ENCODE measurements at regions not wholly inside any gene's neighbourhood (a gene's known extent, or its start where the extent isn't known, plus 50 kb on each side); places are given as distances from the start of the nearest gene placed in this dataset.
"Not testable (repeated sequence)": the region's sequence is repeated elsewhere in the genome, so short reads cannot be mapped to it uniquely, and the experiment has no call there.

- DNase-seq (ENCODE audit: low read depth in 4 of 4, low spot score in 3 of 4): no peak
These were observed 57.5 kb upstream of the PLPPR5 start for GRCh38 chr1:99062192-99062591.

DNA sequence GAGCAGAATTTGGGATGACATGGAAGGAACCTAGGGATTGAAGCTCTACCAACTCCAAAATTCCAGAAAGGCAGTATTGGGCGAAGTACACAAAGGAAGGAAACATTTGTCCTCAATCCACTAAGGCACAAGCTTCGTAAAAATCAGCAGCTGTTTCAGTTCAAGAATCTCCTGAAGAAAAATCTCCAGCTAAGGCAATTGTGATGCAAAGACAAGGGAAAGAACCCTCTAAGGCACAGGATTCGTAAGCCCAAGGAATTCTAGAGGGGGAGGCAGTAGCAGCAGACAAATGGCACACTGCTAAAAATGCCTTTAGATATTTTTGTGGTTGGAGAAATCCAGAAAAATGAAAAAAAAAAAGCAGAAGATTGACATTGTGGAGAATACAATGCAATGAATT, 64.5 kb upstream of the PLPPR5 start:
- no peak for DNase-seq (ENCODE audit: low read depth in 4 of 4, low spot score in 3 of 4)

DNA sequence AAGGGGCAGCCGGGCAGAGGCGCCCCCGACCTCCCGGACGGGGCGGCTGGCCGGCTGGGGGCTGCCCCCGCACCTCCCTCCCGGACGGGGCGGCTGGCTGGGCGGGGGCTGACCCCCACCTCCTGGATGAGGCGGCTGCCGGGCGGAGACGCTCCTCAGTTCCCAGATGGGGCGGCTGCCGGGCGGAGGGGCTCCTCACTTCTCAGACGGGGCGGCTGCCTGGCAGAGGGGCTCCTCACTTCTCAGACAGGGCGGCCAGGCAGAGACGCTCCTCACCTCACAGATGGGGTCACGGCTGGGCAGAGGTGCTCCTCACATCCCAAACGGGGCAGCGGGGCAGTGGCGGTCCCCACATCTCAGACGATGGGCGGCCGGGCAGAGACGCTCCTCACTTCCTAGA, 73.9 kb upstream of the PLPPR5 start:
- not testable (repeated sequence) for DNase-seq (ENCODE audit: low read depth in 4 of 4, low spot score in 3 of 4)

DNA sequence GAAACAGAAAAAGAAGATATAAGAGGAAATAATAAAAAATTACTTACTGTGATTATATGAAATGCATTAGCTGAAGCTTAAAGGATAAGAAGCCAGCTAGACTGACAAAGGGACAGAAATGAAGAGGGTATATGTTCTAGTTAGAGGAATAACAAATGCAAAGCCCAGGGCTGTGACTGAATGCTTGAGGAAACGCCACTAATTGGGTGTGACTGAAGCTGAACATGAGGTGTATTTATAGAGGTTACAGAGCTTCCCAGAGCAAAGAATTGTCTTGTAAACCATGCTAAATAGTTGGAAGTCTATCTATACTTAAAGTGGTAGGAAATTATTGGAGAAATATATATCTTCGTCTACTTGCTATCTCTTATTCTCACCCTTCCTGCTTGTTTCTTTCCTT, 77.7 kb upstream of the PLPPR5 start:
- no peak for DNase-seq (ENCODE audit: low read depth in 4 of 4, low spot score in 3 of 4)

GRCh38 chr1:99083338-99083737, 78.7 kb upstream of the PLPPR5 start:
- DNase-seq (ENCODE audit: low read depth in 4 of 4, low spot score in 3 of 4): no peak

DNA sequence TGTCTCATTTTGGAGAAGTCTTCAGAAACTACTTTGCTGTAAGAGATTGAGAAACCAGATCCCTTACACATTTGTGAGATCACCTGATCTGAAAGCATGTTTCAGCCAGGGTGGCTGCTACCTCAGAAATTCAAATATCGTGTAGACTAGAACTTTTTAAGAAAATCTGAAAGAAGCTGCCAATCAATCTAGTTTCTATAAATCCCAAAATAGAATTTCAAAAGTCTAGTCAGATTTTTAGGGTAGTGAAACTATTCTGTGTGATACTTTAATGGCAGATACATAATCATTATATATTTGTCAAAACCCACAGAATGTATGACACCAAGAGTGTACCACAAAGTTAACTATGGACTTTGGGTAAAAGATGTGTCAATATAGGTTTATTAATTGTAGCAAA, 79.9 kb upstream of the PLPPR5 start:
- no peak for DNase-seq (ENCODE audit: low read depth in 4 of 4, low spot score in 3 of 4)

DNA sequence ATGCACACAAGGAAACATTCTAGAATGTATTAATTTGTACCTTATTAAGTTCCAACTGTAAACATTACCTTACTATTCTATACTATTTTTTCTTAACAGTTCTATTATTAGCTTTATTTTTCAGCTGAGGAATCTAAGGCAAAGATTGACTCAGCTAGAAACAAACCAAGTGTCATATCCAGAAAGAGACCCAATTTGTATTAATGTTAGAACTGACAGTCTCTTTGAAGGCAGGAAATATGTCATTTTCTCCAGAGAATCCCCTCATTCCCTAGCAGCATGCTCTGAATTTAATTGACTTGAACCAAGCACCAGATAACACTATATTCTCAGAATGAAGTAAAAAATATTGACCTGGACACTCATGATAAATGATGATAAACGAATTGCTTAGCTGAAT, 81.4 kb upstream of the PLPPR5 start:
- DNase-seq (ENCODE audit: low read depth in 4 of 4, low spot score in 3 of 4): no peak

GRCh38 chr1:99098589-99098988, 93.9 kb upstream of the PLPPR5 start:
- DNase-seq (ENCODE audit: low read depth in 4 of 4, low spot score in 3 of 4): no peak

- DNase-seq (ENCODE audit: low read depth in 4 of 4, low spot score in 3 of 4): no peak
These were observed 101.6 kb upstream of the PLPPR5 start for GRCh38 chr1:99106274-99106673.

DNA sequence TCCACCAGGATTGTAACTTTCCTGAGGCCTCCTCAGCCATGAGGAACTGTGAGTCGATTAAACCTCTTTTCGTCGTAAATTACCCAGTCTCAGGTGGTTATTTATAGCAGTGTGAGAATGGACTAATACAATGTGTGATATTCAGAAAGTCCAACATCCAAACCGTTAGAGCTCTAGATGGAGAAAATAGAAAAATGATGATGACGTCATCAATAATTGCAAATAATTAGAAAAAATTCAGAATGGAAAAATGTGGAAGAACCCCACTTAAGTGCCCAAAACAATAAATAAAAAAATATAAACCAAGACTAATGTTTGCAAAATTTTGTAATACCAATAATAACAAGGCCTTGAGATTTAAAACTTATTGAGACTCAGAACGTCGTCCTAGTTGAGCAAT, 103.0 kb upstream of the PLPPR5 start:
- no peak for DNase-seq (ENCODE audit: low read depth in 4 of 4, low spot score in 3 of 4)

GRCh38 chr1:99110140-99111041, 105.7 kb upstream of the PLPPR5 start:
- DNase-seq (ENCODE audit: low read depth in 4 of 4, low spot score in 3 of 4): no peak

DNA sequence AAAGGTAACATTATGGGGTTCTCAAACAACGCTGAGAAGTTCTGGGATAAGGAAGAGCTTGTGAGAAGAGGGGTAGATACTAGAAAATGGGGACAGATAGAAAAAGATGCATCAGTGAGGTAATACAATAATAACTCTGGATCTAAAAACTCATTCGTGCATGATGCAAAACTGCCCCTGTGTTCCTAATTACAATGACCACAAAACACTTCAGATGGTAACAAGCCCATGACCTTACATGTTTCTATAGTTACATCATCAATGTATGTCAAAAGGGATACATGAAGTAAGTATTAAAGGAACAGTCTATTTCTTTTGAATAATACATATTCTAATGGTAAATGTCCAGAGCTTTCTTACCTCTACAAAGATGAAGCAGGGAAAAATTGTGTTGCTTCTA, 110.6 kb upstream of the PLPPR5 start:
- no peak for DNase-seq (ENCODE audit: low read depth in 4 of 4, low spot score in 3 of 4)

DNA sequence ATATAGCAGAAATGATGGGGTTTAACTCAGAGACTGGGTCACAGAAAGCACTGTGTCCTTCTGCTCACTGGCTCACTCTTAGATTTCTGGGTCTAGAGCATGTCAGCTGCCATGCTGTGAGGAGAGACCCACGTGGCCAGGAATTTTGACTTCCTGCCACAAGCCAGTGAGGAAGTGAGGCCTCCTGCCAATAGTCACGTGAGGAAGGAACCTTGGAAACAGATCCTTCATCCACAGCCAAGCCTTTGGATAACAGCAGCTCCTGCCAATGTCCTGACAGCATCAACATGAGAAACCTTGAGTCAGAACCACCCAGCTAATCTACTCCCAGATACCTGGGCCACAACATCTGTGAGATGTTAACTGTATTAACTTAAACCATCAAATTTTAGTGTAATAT, 114.5 kb upstream of the PLPPR5 start:
- DNase-seq (ENCODE audit: low read depth in 4 of 4, low spot score in 3 of 4): no peak

- DNase-seq (ENCODE audit: low read depth in 4 of 4, low spot score in 3 of 4): no peak
These were observed 117.4 kb upstream of the PLPPR5 start for GRCh38 chr1:99122039-99122438.

GRCh38 chr1:99123936-99124335, 119.3 kb upstream of the PLPPR5 start:
- no peak for DNase-seq (ENCODE audit: low read depth in 4 of 4, low spot score in 3 of 4)

DNA sequence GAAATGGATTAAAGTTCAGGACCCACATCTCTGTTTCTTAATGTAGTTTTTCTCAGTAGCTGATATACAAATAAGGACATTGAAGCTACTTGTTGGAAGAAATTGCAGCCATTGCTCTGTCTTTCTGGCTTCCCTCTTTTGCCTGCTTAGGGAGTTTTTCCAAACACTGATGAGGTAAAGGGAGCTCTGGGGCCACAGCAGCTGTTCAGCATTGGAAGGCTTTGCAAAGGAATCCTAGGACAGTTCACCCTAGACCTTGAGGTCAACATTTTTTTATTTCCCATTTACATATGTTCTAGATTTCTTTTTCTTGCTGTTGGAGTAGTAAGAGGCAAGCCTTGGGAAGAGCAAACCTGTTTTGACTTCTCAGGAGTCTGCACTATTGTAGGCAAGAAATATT, 126.9 kb upstream of the PLPPR5 start:
- DNase-seq (ENCODE audit: low read depth in 4 of 4, low spot score in 3 of 4): no peak

GRCh38 chr1:99133756-99134500, 129.3 kb upstream of the PLPPR5 start:
- DNase-seq (ENCODE audit: low read depth in 4 of 4, low spot score in 3 of 4): no peak

- DNase-seq (ENCODE audit: low read depth in 4 of 4, low spot score in 3 of 4): no peak
These were observed 126.6 kb upstream of the PLPPR4 start for GRCh38 chr1:99137554-99138206.

GRCh38 chr1:99139876-99140275, 124.4 kb upstream of the PLPPR4 start:
- DNase-seq (ENCODE audit: low read depth in 4 of 4, low spot score in 3 of 4): no peak

DNA sequence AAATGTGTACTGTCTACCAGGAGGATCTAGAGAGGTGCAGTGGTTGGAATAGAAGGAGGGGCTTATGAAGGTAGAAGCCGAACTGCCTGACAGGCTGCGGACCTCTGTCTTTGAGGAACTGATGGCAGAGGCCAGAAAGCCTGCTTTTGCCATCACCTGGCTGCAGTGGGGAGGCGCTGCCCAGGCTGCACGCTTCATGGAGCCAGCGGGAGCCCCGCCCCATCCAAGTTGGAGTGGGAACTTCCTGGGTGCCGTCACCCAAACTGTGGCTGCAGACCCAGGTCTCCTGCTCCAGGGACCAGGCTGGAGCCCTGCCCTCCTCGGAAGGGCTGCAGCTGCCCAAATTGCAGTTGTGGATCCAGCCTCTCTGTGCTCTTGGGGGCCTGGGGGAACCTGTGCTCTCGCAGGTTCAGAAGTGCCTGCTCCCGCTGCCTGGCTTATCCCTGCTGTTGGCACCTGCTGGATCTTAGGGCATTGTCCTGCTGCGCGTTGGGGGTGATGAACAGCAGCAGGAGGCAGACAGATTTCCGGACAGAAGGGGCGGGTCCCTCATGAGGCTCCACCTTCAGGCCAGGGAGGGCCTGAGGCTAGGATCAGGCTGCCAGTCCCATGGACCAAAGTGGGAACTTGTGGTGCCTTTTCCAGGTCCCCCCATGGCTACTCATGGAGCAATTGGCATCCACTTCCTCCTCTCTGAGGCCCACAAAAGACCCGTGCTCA, 118.0 kb upstream of the PLPPR4 start:
- DNase-seq (ENCODE audit: low read depth in 4 of 4, low spot score in 3 of 4): no peak

GRCh38 chr1:99149952-99150351, 114.3 kb upstream of the PLPPR4 start:
- no peak for DNase-seq (ENCODE audit: low read depth in 4 of 4, low spot score in 3 of 4)

All from right renal pelvis (tissue), 4 donors.